Neural cell (in vitro differentiated cells): ENCODE measurements at regions not wholly inside any gene's neighbourhood (a gene's known extent, or its start where the extent isn't known, plus 50 kb on each side); places are given as distances from the start of the nearest gene placed in this dataset.

Experiments used
- H2AFZ ChIP-seq: fragments of 200-600, 300-800 bp; sonication (generic), shearing (Covaris generic); 2 replicates; pipeline ENCODE4 v1.6.0; 2014; ENCODE audit warnings: low read depth, mild to moderate bottlenecking, antibody characterized with exemption, low read length, moderate library complexity
- H3F3A ChIP-seq: fragments of 200-600 bp; shearing (Covaris generic); 2 replicates; pipeline ENCODE4 v1.6.1; 2016; ENCODE audit warnings: mild to moderate bottlenecking, moderate library complexity, mixed read lengths, antibody characterized with exemption, low read length; ENCODE audit not compliant: insufficient read depth, poor library complexity, severe bottlenecking
- H3K27ac ChIP-seq: fragments of 200-600, 300-800 bp; sonication (generic), shearing (Covaris generic); 2 replicates; pipeline ENCODE4 v1.5.1; 2014; ENCODE audit warnings: mild to moderate bottlenecking, low read length, moderate library complexity
- H3K27me3 ChIP-seq: fragments of 300-800, 200-600 bp; sonication (generic), shearing (Covaris generic); 2 replicates; pipeline ENCODE4 v1.6.0; 2014; ENCODE audit warnings: mild to moderate bottlenecking, low read depth, low read length, moderate library complexity; ENCODE audit not compliant: insufficient read depth
- H3K36me3 ChIP-seq: fragments of 300-800, 200-600 bp; sonication (generic), shearing (Covaris generic); 2 replicates; pipeline ENCODE4 v1.5.1; 2014; ENCODE audit warnings: mild to moderate bottlenecking, antibody characterized with exemption, low read length, moderate library complexity; ENCODE audit not compliant: insufficient read depth
- H3K4me2 ChIP-seq: fragments of 300-800, 200-600 bp; sonication (generic), shearing (Covaris generic); 2 replicates; pipeline ENCODE4 v1.6.0; 2014; ENCODE audit warnings: mild to moderate bottlenecking, low read length
- H3K4me3 ChIP-seq: fragments of 300-800, 200-600 bp; sonication (generic), shearing (Covaris generic); 2 replicates; pipeline ENCODE4 v1.5.1; 2014; ENCODE audit warnings: mild to moderate bottlenecking, low read length, moderate library complexity
- H3K79me2 ChIP-seq: fragments of 200-600 bp; shearing (Covaris generic); replicated peaks from 2 replicates; pipeline ENCODE4 v1.6.0; 2014; ENCODE audit warnings: mild to moderate bottlenecking, low read length, moderate library complexity; ENCODE audit not compliant: insufficient read depth
- H3K9ac ChIP-seq: fragments of 300-800, 200-600 bp; sonication (generic), shearing (Covaris generic); 2 replicates; pipeline ENCODE4 v1.6.1; 2016; ENCODE audit warnings: mild to moderate bottlenecking, low read length, mixed read lengths
- H3K9me2 ChIP-seq: fragments of 200-600 bp; shearing (Covaris generic); 2 replicates; pipeline ENCODE4 v1.6.1; 2016; ENCODE audit warnings: mild to moderate bottlenecking, low read length, mixed read lengths; ENCODE audit not compliant: insufficient read depth
- H3K9me3 ChIP-seq: fragments of 200-600, 300-800 bp; sonication (generic), shearing (Covaris generic); 2 replicates; pipeline ENCODE4 v1.6.1; 2016; ENCODE audit warnings: mild to moderate bottlenecking, mixed run types, low read length, moderate library complexity, mixed read lengths
- H4K20me1 ChIP-seq: fragments of 200-600 bp; shearing (Covaris generic); 2 replicates; pipeline ENCODE4 v1.6.1; 2016; ENCODE audit warnings: mild to moderate bottlenecking, mixed run types; ENCODE audit not compliant: insufficient read depth
- EP300 ChIP-seq: fragments of 450-650 bp; conservative IDR thresholded peaks from 2 replicates; pipeline ENCODE4 v1.6.1; 2014; ENCODE audit warnings: antibody characterized with exemption, mild to moderate bottlenecking, moderate library complexity; ENCODE audit not compliant: poor library complexity, severe bottlenecking
- EZH2 ChIP-seq: fragments of 200-600, 300-800 bp; shearing (Covaris generic), sonication (generic); IDR thresholded peaks from 2 replicates; pipeline ENCODE4 v1.6.1; 2014; ENCODE audit warnings: antibody characterized with exemption, low read length, borderline replicate concordance, mild to moderate bottlenecking; ENCODE audit not compliant: insufficient read depth, poor library complexity, severe bottlenecking
- MXI1 ChIP-seq: fragments of 450-650 bp; conservative IDR thresholded peaks from 2 replicates; pipeline ENCODE4 v1.6.1; 2014; ENCODE audit warnings: antibody characterized with exemption, mild to moderate bottlenecking; ENCODE audit not compliant: poor library complexity, severe bottlenecking
- POLR2AphosphoS5 ChIP-seq: IDR thresholded peaks from 2 replicates; pipeline ENCODE4 v1.6.1; 2012
- RAD21 ChIP-seq: fragments of 450-650 bp; conservative IDR thresholded peaks from 2 replicates; pipeline ENCODE4 v1.6.1; 2014; ENCODE audit warnings: antibody characterized with exemption, mild to moderate bottlenecking, moderate library complexity
- SMC3 ChIP-seq: fragments of 450-650 bp; conservative IDR thresholded peaks from 2 replicates; pipeline ENCODE4 v1.6.1; 2014; ENCODE audit warnings: antibody characterized with exemption, mild to moderate bottlenecking, moderate library complexity; ENCODE audit not compliant: poor library complexity
- TAF1 ChIP-seq: IDR thresholded peaks from 2 replicates; pipeline ENCODE4 v1.6.1; 2012; ENCODE audit warnings: low read depth
- TF ChIP-seq, protein P1 (sequence below): fragments of 450-650 bp; IDR thresholded peaks from 2 replicates; pipeline ENCODE4 v1.5.1; 2014; ENCODE audit warnings: antibody characterized with exemption, mild to moderate bottlenecking, moderate library complexity; ENCODE audit not compliant: poor library complexity, severe bottlenecking
- TF ChIP-seq, protein P2 (sequence below): IDR thresholded peaks from 2 replicates; pipeline ENCODE4 v1.6.1; 2012; ENCODE audit warnings: borderline replicate concordance

DNA sequence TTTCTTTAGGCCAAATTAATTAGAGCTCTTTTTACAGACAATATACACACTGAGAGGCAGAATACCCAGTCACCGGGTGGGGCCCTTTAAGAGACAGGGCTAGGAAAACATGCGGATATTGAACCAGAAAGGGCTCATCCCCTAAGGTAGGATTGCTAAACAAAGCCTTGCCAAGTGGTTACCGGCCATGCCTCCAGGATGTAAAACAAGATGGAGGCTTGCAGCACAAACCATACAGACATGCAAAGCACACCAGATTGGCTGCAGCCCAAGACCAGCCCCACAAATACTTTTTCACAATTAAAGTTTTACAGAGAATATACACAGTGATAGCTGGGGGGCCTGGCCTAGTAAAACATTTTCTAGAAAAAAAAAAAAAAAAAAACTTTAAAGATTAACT lies 210.0 kb downstream of the KLHL4 start:
- no peak overlapping the region for H3K9ac ChIP-seq
- no peak for TF ChIP-seq POLR2AphosphoS5
- TF ChIP-seq RAD21, result no peak
- TF ChIP-seq TAF1, result no peak
- TF ChIP-seq MXI1, result no peak
- no peak for TF ChIP-seq EZH2
- TF ChIP-seq EP300, result no peak
- TF ChIP-seq, protein P1, sequence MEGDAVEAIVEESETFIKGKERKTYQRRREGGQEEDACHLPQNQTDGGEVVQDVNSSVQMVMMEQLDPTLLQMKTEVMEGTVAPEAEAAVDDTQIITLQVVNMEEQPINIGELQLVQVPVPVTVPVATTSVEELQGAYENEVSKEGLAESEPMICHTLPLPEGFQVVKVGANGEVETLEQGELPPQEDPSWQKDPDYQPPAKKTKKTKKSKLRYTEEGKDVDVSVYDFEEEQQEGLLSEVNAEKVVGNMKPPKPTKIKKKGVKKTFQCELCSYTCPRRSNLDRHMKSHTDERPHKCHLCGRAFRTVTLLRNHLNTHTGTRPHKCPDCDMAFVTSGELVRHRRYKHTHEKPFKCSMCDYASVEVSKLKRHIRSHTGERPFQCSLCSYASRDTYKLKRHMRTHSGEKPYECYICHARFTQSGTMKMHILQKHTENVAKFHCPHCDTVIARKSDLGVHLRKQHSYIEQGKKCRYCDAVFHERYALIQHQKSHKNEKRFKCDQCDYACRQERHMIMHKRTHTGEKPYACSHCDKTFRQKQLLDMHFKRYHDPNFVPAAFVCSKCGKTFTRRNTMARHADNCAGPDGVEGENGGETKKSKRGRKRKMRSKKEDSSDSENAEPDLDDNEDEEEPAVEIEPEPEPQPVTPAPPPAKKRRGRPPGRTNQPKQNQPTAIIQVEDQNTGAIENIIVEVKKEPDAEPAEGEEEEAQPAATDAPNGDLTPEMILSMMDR, result no peak
- no peak for TF ChIP-seq SMC3
- TF ChIP-seq, protein P2, sequence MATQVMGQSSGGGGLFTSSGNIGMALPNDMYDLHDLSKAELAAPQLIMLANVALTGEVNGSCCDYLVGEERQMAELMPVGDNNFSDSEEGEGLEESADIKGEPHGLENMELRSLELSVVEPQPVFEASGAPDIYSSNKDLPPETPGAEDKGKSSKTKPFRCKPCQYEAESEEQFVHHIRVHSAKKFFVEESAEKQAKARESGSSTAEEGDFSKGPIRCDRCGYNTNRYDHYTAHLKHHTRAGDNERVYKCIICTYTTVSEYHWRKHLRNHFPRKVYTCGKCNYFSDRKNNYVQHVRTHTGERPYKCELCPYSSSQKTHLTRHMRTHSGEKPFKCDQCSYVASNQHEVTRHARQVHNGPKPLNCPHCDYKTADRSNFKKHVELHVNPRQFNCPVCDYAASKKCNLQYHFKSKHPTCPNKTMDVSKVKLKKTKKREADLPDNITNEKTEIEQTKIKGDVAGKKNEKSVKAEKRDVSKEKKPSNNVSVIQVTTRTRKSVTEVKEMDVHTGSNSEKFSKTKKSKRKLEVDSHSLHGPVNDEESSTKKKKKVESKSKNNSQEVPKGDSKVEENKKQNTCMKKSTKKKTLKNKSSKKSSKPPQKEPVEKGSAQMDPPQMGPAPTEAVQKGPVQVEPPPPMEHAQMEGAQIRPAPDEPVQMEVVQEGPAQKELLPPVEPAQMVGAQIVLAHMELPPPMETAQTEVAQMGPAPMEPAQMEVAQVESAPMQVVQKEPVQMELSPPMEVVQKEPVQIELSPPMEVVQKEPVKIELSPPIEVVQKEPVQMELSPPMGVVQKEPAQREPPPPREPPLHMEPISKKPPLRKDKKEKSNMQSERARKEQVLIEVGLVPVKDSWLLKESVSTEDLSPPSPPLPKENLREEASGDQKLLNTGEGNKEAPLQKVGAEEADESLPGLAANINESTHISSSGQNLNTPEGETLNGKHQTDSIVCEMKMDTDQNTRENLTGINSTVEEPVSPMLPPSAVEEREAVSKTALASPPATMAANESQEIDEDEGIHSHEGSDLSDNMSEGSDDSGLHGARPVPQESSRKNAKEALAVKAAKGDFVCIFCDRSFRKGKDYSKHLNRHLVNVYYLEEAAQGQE, result no peak

DNA sequence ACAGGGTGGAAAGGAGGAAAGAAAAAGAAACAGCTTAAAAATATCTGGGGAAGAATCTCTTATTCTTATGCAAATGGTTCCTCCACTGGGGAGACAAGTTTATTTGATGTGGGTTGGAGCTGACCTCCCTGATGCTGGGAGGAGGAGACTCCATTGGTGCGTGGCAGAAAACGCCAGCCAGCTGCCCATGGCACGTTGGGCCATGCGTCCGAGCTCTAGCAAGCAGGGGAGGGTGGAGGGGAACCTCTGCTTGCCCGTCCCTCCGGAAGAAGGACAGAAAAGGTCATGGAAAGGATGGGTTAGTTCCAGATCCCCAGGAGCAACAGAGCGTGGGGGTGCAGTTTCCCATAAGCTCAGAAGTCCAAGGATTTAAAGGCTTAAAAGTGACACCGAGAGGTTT lies 210.4 kb downstream of the KLHL4 start:
- no peak overlapping the region for H3K27ac ChIP-seq
- no peak overlapping the region for H3K4me2 ChIP-seq
- no peaks in the 10 kb centered on the region for H3K36me3 ChIP-seq
- H2AFZ ChIP-seq, result no peak overlapping the region
- no peaks in the 10 kb centered on the region for H4K20me1 ChIP-seq
- H3F3A ChIP-seq, result no peaks in the 10 kb centered on the region
- TF ChIP-seq RAD21, result no peak
- no peak for TF ChIP-seq EZH2
- TF ChIP-seq TAF1, result no peak
- TF ChIP-seq, protein P1, result no peak
- TF ChIP-seq EP300, result no peak
- no peak for TF ChIP-seq SMC3
- no peak for TF ChIP-seq POLR2AphosphoS5
- TF ChIP-seq, protein P2, result no peak
- TF ChIP-seq MXI1, result no peak
- no peaks in the 10 kb centered on the region for H3K79me2 ChIP-seq
- H3K27me3 ChIP-seq, result no peaks in the 10 kb centered on the region
- H3K9me3 ChIP-seq, result no peaks in the 10 kb centered on the region
- H3K9me2 ChIP-seq, result no peaks in the 10 kb centered on the region
- no peak overlapping the region for H3K4me3 ChIP-seq
- H3K9ac ChIP-seq, result no peak overlapping the region

More for the DNA sequence above, 210.0 kb downstream of the KLHL4 start:
- no peaks in the 10 kb centered on the region for H4K20me1 ChIP-seq
- no peak overlapping the region for H3K4me3 ChIP-seq
- no peaks in the 10 kb centered on the region for H3K79me2 ChIP-seq
- H3K9me3 ChIP-seq, result no peaks in the 10 kb centered on the region
- H3K4me2 ChIP-seq, result no peak overlapping the region
- H3K27me3 ChIP-seq, result no peaks in the 10 kb centered on the region
- no peak overlapping the region for H2AFZ ChIP-seq
- no peaks in the 10 kb centered on the region for H3K36me3 ChIP-seq
- no peaks in the 10 kb centered on the region for H3F3A ChIP-seq
- no peaks in the 10 kb centered on the region for H3K9me2 ChIP-seq
- no peak overlapping the region for H3K27ac ChIP-seq
